GM12872 (cell line): ENCODE measurements at regions not wholly inside any gene's neighbourhood (a gene's known extent, or its start where the extent isn't known, plus 50 kb on each side); places are given as distances from the start of the nearest gene placed in this dataset.

Experiments
- CTCF ChIP-seq: IDR thresholded peaks from 3 replicates; pipeline ENCODE4 v1.5.1; 2011; ENCODE audit warnings: low read depth, mild to moderate bottlenecking, low read length, moderate library complexity; ENCODE audit not compliant: insufficient read depth

- TF ChIP-seq CTCF = no peak
Measured at GRCh38 chr11:109986488-109986887, 106.7 kb upstream of the ZC3H12C start.

- TF ChIP-seq CTCF = no peak
Measured at GRCh38 chr11:109991835-109992234, 101.4 kb upstream of the ZC3H12C start.

- no peak for TF ChIP-seq CTCF
Measured at GRCh38 chr11:109993786-109994185, 99.4 kb upstream of the ZC3H12C start.

GRCh38 chr11:109994907-109995306 is 98.3 kb upstream of the ZC3H12C start:
- TF ChIP-seq CTCF = no peak

GRCh38 chr11:109996060-109996459 is 97.1 kb upstream of the ZC3H12C start:
- no peak for TF ChIP-seq CTCF

GRCh38 chr11:109998921-109999320 is 94.3 kb upstream of the ZC3H12C start:
- TF ChIP-seq CTCF = no peak

GRCh38 chr11:110000031-110000502 is 93.1 kb upstream of the ZC3H12C start:
- no peak for TF ChIP-seq CTCF

GRCh38 chr11:110000850-110001249 is 92.3 kb upstream of the ZC3H12C start:
- TF ChIP-seq CTCF = no peak
